GM18517 (cell line): ENCODE measurements at regions not wholly inside any gene's neighbourhood (a gene's known extent, or its start where the extent isn't known, plus 50 kb on each side); places are given as distances from the start of the nearest gene placed in this dataset.
"Not testable (repeated sequence)": the region's sequence is repeated elsewhere in the genome, so short reads cannot be mapped to it uniquely, and the experiment has no call there.

ENCODE experiments used
- ATAC-seq: cut with Tn5 transposase; IDR thresholded peaks from one replicate; pipeline ENCODE4 v1.9.1; 2021; ENCODE audit warnings: mild to moderate bottlenecking, moderate library complexity; ENCODE audit not compliant: unreplicated experiment

DNA sequence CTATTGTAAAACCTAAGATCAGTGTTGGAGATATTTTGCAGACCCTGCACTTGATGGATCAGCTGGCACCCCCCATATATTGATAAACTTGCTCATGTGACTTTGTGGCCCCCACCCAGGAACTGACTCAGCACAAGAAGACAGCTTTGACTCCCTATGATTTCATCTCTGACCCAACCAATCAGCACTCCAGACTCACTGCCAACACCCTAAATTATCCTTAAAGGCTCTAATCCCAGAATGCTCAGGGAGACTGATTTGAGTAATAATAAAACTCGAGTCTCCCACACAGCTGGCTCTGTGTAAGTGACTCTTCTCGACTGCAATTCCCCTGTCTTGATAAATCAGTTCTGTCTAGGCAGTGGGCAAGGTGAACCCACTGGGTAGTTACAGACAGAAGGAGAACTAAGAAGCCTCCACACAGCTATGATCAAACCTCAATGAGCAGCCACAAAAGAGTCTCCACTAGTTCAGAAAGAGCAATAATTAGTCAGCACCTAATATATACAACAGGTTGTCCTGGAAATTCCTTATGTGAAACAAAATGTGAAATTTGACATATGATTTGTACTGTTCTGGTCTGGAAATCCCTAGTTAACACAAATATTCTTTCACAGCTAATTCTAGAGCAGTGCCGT, 52.2 kb downstream of the ACTL7B start:
- no peak for ATAC-seq

DNA sequence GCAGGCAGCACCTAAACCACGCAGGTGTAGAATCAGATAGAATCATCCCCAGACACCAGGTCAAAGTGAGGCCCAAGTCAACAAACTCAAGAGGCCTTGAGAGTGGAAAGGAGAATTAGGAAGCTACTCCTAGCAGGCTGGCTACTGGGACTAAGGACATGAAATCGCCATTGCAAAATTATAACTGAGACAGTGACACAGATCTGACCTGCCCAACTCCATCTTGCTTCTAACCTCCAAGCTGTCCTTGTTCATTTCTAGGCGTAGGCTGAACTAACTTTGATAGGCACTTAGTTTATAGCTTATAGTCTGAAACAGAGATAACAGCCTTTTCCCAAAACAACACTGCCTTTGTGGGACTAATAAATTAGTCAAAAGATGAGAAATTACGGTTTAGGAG, 52.8 kb downstream of the ACTL7B start:
- no peak for ATAC-seq

DNA sequence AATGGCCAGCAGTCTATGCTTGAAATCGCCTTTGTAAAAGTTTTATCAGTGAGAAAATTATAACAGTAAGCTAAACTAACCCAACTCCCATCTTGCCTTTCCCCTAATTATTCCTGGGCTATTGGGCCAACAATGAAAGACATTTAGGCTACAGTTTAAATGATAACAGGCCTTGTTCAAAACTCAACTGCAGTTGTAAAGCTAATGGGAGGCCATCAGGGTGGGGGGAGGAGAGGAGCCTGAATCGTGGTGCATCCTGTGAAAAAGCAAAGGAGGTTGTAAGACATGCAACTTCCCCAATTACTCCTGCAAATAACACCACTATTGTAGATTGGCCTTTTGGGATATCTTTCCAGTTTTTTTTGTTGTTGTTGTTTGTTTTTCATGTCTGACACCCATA, 53.8 kb downstream of the ACTL7B start:
- ATAC-seq, result no peak

DNA sequence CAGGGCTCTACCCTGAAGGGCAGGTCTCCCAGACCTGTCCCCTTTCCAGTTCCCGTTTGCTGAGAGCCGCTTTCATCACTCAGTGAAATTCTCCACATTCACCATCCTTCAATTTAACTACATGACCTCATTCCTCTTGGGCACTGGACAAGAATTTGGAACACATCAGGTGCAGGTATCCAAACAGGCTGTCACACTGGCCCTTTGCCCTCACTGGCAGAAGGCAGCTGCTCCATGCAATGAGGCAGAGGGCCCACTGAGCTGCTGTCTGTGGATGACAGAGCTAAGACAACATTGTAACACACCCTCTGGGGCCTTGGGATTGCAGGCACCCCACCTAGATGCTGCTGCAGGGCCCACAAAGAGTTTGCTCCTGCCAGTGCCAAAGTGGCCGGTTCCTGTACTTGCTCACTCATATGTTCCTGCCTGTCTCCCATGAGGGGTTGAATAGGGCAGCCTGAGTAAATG, 55.1 kb downstream of the ACTL7B start:
- ATAC-seq, result no peak

DNA sequence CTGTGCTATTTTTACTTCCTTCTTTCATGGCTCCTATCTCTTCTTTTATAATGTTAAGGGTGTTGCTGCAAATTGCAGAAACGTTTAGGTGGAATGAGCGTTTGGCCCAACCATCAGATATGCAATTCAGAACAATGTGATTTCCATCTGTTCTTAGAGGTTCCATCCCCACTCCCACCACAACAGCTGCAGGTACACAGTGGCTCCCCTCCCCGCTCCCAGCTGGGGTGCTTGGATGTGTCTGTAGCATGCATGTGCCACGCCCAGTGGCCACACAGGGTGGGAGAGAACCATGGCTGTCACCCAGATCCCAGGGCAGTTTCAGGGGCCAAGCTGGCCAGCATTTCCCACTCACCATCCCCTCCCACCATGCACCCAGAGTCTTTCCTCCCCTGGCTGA, 62.2 kb downstream of the ACTL7B start:
- no peak for ATAC-seq

DNA sequence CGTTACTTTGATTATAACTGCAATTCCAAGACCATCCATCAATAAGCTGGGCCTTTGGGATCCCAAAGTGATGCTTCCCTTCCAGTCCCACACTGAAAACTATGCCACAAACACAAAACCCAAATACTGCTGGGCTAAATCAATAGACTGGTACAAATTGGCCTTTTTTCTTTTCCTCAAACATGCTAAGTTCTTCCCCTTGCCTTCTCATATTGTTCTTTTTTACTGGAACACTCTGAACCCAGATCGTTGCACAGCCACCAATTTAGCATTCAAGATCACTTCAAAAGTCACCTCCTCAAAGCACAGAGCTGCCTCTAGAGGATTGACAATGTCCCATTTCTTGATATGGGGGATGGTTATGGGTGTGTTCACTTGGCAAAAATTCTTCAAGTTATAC, 66.0 kb downstream of the ACTL7B start:
- ATAC-seq, result no peak

DNA sequence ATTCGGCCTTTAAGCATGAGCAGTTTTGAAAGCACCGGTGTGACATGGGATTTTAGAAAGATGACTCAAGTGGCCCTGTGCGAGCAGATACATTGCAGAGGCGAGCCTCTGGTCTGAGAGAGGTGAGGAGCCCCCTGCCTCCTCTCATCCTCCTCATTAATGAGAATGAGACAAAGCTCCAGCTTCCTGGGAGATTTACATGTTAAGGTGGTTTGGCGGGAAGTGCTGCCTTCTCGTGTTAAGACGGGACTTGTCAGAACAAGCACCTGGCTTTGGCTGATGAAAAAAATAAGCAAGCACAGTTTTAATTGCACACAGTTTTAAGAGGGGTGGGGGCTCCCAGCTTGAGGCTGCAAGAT, 68.1 kb downstream of the ACTL7B start:
- no peak for ATAC-seq

DNA sequence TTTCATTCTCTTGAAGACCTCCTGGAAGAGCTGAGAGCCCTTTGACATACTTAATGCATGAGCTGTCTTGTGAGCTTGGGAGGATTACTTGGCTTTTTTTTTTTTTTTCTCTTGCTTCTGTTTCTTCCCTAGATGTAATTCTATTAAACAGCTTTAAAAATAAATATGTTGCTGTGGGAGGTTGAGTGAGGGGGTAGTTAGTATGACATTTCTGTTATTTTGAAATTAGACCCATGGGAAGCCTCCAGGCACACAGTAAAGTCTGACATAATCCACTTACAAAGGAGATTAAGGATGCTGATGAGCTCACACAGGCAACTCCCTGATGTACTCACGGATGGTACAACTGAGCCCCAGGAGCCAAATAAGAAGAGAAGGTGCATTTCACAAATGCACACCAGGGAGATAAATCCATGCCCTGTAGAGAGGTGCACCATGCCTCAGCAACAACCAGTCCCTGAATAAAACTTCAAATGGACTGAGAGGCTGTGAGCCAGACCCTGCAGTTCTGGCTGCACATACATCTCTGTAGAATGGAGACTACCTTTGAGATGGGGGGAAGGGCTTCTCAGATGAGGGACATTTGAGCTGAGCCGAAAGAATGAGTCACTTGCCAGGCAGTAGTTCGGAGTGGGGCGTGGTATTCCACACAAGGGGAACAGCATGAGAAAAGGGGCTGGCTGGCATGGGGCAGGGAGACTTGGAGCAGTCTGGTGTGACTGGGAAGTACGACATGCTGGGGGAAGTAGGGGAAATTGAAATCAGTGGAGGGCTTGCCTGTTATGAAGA, 68.7 kb downstream of the ACTL7B start:
- no peak for ATAC-seq

DNA sequence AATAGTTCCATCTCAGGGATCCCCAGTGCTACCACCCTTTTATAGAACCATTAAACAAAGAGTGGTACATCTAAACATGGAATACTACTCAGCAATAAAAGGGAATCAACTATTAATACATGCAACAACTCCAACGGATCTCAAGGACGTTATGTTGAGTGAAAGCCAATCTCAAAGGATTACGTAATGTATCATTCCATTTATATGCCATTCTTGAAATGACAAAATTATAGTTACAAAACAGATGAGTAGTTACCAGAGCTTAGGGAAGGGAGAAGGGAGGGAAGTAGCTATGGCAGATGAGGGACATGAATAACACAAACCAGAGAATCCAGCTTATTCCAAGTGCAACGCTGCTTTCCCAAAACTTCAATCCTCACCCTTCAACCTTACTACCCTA, 69.5 kb downstream of the ACTL7B start:
- no peak for ATAC-seq

DNA sequence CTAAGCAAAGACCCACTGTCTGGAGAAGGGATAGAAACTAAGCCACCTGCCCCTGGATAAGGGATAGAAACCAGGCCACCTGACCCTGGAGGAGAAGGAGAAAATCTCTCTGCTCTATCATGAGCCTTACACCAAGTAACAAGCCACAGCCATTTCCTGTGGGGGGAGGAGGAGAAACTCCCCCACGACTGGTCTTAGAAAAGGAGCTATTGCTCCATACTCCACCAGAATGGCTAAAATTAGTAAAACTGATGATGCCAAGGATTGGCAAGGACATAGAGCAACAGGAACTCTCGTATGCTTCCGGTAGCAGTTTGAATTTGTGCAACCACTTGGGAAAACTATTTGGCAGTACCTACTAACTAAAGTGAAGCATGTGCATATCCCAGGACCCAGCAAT, 70.8 kb downstream of the ACTL7B start:
- ATAC-seq, result no peak

DNA sequence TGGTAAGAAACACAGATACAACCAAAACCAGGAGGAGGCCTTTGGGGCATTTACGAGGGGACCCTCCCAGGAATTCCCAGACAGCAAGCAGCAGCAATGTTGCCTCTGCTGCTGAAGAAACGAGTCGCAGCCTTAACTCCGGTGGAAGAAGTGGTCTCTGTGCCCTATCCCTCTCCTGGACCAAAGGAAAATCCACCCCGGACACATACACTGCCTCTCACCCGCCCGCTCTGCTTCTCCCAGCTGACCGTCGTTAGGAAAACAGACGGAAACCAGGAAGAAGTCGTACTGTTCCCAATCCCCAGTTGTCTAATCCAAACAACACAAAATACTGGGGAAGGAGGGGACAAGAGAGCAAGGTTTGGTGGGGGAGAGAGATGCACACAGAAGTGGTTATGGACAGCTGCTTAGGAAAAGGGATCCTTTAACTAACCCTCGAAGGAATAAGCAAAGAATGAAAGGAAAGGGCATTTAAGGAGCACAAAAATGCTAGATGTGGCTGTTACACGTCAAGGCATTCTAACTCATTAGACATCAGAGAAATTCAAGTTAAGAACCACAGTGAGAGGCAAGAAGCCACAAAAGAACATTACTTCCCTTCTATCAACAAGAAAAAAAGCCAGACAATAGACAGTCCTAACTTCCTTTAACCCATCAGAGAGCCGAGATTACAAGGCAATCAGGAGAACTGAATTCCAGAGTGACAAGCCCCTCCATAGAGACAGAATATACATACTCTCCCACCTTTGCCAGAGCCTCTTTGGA, 71.9 kb downstream of the ACTL7B start:
- no peak for ATAC-seq

DNA sequence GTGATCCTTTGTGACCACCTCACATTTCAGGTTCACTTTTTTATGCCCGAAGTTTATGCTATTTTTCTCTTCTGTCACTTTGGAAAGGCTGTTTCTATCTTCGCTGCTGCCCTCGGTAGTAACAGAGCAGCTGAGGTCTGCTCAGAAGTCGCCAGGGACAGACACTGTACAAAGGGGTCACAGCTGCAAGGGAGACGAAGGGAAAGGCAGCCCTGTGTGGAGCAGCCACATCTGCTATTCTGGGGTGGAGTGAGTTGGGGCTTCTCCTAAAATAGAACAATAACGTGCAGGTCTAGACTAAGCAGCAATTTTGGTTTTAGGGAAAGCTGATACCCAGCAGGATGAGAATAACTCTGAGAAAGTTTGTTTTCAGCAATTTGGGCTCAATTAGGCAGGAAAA, 72.5 kb downstream of the ACTL7B start:
- no peak for ATAC-seq

DNA sequence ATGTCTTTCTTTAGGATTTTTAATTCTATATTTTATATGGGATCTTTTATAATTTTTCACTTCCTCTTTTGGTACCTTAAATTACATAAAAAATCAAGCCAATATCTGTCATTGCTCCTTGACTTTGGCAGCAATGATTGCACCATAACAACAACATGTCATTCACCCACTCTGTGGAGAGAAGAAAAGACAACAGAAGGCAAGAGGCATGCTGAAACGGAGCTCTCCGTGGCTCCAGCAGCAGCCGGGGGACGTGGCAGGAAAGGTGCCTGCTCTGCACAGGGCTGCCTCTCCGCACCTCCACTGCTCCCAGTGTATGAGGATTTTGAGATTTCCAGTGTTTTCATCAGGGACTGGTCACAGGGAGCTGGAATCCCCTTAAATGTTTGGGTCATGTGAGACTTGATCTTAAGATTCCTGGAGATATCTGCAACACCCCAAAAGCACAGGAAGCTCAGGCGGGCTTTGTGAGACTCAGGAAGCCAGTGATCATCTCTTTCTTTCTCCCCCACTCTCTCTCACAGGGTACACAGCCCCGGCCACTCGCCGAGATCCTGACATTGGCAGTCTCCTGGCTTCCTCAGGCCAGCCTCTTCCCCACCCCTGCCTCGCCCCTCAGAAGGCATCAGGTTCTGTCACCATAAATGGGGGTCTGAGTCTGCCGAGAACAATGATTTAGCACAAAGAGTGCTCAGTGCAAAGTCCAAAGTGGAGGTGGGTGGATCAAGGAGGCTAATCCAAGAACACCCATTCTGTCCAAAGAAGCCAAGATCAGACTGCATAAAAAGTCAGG, 74.6 kb downstream of the ACTL7B start:
- no peak for ATAC-seq

DNA sequence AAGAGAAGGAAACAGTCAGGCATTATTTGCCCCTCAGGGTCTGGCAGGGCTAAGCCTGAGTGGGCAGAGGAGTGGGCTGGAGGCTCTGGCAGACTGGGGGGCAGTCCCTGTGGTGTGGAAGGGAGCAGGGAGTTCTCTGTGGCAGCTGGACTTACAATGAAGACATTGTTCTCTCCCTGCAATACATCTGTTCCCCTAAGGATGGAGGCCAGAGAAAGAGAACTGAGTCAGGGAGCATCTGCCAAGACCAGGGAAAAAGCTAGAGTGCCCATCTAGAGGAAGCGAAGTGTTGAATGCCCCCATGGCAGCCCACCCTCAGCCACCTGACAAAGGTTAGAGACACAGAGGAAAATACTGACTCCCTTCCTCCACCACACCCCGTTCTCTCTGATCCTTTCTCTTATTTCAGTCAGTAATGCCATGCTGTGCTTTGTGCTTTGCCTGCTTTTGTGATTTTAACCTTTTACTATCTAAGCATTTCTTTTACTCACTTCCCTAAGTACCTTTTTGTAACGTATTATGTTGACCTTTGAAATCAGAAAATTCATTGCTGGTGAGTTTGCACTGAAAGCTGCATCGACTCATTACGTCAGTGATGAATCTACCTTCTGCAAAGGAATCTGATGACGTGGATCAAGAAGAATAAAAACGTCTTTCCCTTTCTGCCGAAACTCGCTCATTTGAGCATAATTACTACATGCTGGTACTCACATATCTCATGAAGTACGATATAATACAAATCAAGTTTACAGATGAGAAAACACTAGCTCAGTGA, 76.0 kb downstream of the ACTL7B start:
- ATAC-seq, result no peak

DNA sequence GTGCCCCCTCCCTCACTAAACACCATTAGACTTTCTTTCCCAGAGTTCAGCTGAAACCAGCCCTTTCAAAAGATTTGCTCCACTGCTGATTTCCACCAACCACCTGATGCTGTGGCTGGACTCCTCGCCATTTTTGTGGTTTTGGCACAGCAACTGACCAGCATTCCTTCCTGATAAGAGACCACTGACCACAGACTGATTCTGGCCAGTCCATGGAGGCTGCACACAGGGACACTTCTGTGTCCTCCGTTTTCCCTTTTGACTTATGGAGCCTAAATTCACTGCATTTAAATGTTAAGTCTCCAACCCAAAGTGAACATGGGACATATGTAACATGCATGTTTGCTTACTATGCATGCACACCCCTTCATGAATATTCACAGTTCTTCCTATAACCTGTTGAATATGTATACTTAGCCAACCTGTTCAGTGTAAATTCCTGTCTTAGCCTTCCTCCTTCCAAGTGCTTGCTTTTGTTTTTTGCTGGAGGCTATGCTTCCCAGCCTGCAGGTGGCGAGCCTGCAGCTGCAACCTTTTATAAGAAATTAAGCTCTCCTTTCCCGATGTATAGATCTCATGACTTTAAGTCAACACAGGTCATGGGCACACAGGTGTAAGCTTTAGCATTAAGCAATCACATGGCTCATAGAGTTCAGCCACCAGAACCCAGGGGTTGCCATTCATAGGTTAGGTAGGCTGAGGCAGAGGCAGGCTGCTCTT, 78.7 kb downstream of the ACTL7B start:
- ATAC-seq, result no peak

DNA sequence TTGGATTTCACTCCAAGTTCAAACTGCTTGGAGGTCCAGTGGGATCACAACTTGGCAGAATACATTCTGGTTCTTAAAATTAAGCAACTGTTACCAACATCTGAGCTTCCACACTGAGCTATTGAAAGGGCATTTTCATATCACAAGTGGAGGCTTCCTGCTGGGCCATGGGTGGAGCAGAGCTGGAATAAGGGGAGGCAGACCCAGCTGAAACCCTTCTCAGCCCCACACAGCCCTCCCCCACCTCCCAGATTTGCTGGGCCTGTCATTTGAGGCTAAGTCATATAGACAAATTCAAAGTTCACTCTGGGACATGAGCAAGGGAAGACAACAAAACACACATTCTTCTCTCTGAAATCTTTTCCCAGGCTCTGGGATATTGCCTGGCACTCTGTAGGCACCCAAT, 79.9 kb downstream of the ACTL7B start:
- ATAC-seq, result no peak

DNA sequence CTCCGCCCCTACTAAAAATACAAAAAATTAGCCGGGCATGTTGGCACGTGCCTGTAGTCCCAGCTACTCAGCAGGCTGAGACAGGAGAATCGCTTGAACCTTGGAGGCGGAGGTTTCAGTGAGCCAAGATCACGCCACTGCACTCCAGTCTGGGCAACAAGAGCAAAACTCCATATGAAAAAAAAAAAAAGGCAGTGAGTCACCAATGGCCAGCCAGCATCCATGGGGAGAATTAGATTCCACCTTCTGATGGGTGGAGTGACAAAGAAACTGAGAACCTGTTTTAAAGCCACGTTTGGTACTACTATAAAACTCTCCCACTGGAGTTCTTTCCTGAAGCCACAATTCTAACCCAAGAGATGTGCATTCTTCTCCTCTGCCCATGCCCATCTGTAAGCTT, 81.7 kb downstream of the ACTL7B start:
- not testable (repeated sequence) for ATAC-seq

DNA sequence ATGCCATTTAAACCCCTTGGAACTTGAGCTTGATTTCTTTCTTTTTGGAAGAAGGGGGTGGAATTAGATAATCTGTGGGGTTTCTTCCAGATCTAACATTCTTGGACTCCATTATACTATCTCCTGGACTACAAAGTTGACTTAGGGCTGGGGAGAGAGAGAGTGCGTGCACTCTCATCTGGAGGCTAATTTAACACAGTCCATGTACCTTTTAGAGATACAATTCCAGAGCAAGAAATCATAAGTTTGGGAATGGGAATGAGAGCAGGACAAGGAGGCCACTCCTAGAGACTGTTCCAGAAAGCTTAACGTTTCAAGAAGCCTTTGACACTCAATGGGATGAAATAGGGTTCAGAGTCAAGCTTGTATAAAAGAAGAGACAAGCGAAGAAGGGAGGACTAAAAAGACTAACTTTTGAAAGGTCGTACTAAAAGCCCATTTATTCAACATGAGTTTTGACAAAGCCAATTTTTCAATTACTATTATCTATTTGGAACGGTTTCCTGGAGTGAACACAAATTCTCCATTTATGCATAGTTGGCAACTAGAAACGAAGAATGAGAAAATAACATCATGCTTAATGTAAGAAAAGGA, 83.4 kb downstream of the ACTL7B start:
- ATAC-seq, result no peak

DNA sequence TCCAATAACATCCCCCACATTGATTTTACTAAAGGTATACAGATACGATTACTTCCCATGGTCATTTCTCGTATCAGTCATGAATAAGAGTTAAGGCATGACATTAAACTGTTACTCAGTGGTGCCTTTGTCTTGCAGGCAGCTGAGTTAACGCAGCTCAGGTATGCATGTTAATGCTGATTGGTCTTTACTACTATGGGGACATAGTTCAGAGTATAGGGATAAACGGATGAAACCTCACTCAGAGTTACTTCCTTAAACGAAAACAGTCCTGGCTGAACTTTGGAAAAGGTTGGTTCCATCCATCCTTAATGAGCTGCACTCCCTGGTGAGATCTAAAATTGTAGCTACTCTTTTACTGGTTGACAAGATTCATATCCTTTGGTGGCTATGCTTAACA, 87.0 kb downstream of the ACTL7B start:
- ATAC-seq, result no peak
